Left renal cortex interstitium (tissue), 4 donors: ENCODE measurements at regions not wholly inside any gene's neighbourhood (a gene's known extent, or its start where the extent isn't known, plus 50 kb on each side); places are given as distances from the start of the nearest gene placed in this dataset.

Source experiments
- DNase-seq, 4 donors: peaks; one replicate each; pipeline ENCODE4 v3.0.0-alpha.2; 2013; ENCODE audit warnings: low read depth in 4 of 4, low spot score in 2 of 4, missing footprints in 1 of 4

DNA sequence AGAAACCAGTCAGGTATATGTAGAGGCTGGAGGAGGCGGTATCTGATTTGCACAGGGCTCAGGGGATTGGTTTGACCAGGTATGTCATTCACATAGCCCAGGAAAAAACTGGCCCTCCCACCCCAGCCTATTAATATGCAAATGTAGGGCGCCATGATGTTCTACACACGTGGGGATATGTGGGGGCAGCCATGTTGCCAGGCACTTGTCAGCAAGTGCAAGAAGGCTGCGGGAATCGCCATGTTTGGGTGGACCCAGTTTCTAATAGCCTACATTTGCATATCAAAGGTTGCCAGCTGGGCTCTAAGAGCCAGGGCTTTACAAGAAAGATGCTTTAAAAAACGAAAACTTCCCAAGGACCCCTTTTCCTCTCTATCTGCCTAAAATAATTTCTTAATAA lies 335.1 kb downstream of the SMARCA1 start:
- no peak for DNase-seq

DNA sequence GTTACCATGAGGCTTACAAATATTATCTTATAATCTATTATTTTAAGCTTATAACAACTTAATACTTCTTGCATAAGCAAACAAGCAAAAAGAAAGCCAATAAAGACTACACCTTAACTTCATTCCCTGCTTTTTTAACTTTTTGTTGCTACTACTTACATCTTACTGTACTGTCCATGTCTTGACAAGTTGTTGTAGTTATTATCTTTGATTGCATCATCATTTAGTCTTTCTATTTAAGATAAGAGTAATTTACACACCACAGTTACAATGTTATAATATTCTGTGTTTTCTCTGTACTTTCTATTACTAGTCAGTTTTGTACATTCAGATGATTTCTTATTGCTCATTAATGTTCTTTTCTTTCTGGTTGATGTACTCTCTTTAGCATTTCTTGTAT lies 346.6 kb downstream of the SMARCA1 start:
- DNase-seq: no peak

DNA sequence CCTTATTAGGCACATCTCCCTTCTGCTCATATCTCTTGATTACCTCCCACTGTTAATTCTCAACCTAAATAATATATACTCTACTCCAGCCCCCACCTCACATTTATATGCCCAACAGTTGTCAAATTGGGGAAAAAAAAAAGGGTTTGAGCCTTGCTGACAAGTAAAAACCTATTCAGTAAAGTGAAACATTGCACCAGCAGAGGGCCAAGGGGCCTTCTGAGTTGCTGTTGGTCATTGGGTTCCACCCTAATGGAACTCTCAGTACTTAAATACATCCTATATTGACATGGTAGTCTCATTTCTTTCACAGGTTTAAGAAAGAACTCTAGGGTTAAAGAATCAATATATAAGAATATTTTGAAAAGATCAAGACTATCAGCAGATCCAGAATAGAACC lies 362.2 kb downstream of the SMARCA1 start:
- DNase-seq: no peak

DNA sequence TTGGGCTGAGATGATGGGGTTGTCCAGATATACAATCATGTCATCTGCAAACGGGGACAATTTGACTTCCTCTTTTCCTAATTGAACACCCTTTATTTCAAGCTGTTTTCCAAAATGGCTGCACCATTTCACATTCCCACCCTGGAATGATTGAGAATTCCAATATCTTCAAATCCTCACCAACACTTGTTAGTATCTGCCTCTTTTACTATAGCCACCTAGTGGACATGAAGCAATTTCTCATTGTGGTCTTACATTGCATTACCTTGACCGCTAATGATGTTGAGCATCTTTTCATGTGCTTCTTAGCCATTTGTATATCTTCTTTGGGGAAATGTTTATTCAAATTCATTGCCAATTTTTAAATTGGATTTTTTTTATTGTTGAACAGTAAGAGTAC lies 364.8 kb downstream of the SMARCA1 start:
- DNase-seq: no peak

DNA sequence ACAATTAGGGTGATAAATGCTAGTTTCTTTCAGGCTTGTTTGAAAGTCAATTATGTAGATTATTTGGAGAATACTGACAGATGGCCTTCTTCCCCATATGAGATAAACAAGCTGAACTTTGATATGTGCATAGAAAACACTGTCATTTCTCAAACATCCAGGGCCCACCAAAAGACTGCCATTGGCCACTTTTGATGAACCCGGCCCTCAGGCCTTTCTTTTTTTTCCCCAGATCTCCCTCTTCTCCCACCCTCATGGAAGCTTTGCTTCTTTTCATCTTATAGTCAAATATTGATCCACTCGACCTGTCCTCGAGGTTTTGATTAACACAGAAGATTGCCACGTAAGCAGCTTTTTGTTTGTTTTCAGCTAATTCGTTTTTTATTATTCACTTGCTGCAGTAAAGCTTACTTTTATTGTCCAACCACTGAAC lies 377.4 kb downstream of the SMARCA1 start:
- DNase-seq: no peak

DNA sequence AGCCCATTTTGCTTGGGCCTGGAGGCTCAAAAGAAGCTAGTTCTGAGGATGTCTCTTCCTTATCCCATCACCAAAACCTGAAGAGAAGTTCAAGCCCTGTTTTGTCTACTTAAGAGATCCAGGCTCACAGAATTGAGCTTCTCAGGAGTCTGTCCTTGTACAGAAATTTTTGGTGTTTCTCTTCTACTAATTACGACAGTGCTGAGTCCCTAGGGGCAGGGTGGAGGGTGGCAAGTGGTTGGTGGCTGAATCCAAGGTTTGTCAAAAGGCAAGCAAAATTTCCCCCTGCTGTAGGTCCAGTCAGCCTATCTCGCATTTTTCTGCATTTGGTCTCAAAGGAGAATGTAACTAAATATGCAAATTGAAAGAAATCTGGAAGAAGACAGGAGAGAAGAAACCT lies 377.9 kb downstream of the SMARCA1 start:
- no peak for DNase-seq

- DNase-seq: no peak
Measured at GRCh38 chrX:129144172-129145038, 378.9 kb downstream of the SMARCA1 start.

- no peak for DNase-seq
Measured at GRCh38 chrX:129139837-129140598, 383.3 kb downstream of the SMARCA1 start.

DNA sequence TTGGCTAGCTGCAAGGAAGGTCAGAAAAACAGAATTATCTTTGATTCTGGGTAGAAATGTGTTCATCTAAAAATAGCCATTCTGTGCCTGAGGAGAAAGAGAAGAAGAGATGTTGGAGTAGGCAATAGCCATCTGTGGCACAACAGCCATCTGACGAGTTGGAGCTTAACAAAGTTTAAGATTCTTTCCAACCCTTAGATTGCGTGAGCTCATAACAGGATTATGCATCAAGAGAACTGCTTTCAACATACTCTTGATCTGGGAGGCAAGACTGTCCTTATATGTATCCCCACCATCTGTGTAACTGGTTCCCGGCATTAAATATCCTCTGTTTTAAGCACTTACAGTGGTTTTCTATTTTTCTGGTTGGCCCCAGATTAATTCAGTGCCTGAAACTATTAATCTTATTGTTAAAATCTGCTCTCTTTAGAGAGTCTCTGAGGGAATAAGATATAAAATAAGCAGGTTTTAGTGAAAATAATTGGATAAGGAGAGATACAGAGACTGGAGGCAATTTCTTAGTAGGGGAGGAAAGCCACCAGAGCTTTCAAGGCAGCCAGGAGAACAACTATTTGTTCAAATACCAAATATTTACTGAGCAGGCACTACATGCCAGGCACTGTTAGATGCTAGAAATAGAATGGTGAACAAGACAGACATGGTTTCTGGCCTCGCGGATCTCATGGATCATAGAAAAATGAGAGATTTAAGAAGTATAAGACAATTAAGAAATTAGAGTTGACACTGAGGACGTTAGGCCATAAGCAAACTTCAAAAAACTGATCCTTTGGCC lies 398.0 kb downstream of the SMARCA1 start:
- no peak for DNase-seq

DNA sequence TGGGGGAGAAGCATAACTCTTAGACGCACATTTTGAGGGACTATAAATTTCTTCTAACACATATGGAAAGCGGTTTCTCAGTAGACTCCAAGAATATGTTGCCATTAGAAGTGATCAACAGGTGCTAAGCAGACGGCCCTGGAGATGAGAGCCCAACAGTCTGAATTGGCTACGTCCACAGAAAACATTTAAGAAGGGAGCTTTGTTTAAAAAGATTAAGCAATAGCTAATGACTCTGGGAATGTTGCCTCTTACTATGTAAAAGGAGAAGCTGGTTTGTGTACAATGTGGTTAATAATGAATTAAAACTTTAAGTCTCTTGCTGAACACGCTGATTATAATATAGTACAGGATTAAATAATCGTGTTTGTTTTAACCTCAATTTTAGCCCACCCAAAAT lies 399.5 kb downstream of the SMARCA1 start:
- no peak for DNase-seq

DNA sequence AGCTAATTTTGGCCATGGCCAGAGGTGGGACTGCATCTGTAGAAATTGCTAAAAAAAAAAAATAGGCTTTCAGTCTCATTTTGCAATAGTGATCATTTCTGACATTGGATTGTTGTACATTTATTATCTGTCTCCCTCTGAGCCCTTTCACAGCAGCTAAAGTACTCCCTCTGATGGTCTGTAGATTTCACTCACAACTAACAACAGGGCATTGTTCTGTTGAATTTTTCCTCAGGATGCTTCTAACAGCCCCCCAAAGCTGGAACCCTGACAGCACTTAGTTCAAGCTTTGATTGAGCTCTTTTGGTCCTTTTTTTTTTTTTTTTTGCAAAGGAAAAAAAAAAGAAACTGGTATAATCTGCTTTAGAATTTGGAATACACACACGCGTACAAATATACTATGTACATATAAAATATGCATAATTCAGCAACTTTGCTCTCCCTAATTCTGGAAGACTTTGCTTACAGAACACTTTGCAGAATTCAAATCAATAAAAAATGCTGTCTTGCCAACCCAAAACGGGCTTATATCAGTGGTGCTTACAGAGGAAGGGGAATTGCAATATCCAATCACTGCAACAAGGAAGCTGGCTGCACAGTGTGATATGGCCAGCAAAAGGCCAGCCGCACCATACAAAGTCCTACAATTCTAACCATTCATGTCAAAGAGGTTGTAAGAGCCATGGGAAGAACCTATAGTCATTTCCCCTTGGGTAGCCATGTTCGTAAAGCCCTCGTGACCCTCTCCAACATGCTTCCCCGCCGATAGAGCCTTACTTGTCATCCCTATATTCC lies 406.4 kb downstream of the SMARCA1 start:
- DNase-seq: no peak

DNA sequence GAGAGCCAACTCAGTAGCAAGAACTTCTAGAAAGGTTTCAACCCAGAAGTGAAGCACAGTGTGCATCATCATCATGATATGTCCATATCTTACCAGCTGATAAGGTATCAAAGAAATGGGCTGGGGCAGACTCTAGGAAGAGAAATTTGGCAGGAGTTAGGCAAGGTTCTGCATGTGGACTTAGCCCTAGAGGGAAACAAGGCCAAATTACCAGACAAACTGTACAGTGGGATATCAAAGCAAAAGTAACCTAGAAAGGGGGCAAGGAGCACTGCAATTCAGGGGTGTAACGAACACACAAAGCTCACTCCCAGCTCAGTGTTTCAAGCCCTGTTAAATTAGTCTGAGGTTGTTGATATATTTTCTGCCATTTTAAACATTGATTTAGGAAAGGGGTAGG lies 407.4 kb downstream of the SMARCA1 start:
- no peak for DNase-seq

DNA sequence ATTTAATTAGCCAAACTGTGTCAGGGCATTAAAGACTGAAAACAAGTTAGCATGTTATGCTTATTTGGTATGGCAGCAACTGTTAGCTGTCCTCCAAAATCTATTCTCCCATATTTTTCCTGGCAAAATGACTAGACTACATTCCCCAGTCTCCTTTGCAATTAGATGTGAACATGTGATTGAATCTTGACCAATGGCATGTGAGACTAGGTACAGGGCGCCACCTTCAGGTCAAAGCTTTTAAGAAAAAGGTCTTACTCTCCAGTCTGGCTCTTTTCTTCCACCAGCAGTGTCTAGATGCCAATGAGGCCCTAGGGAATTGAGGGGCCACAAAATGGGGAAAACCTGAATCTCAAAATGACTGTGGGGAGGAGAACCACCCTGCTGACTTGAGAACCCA lies 408.2 kb downstream of the SMARCA1 start:
- no peak for DNase-seq

GRCh38 chrX:129111081-129111798 lies 412.1 kb downstream of the SMARCA1 start:
- DNase-seq: no peak

DNA sequence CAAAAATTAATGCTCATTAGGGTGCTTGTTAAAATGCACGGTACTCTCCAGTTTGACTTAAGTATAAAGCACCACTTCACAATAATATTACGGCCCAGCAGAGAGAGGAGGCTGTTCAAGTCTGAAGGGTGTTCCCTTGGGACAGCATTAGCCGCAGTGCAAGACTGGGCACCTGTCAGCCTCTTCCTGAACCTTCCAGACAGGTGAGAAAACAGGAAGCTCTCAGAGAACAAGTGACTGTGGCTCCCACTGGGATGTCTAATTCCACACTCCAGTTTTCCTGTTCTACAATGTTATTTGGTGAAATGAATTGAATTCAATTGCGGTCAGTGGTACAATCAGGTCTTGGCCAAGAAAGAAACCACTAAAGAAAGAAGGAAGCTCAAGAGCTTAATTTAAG lies 414.4 kb downstream of the SMARCA1 start:
- no peak for DNase-seq

DNA sequence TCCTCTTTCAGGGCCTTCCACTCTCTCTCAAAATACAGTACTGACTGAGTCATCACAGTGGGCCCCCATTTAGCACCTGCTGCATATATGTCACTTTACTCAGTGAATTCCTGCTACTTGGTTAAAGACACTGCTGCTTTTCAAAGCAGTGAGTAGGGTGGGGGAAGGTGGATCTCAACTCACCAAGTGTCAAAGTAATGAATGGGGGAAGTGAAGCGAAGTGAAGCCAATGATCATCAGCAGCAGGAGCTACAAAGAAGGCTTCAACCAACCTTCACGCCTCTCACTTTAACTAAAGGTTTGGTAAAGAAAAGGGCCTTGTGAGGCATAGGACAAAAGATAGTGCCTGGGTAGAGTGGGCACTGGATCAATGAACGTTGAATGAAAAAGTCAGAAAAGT lies 424.1 kb downstream of the SMARCA1 start:
- no peak for DNase-seq

- no peak for DNase-seq
Measured at GRCh38 chrX:129097668-129098067, 425.6 kb downstream of the SMARCA1 start.

DNA sequence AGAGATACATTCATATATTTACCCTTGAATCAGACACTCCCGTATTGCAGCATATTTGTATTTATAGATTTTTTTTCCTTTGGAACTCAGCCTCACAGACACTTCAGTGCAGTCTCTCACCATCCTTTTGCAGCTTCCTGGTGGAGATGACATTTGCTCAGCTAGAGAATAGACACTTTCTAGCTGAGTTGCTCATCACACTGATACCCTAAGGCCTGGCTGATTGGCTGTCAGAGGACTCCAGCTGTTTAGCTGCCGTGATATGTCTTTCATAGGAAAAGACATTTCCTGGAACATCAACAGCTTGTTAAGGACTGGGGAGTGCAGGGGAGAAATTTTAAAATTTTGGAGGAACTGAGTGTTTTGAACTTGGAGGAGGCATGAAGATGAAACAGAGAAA lies 429.6 kb downstream of the SMARCA1 start:
- DNase-seq: no peak

DNA sequence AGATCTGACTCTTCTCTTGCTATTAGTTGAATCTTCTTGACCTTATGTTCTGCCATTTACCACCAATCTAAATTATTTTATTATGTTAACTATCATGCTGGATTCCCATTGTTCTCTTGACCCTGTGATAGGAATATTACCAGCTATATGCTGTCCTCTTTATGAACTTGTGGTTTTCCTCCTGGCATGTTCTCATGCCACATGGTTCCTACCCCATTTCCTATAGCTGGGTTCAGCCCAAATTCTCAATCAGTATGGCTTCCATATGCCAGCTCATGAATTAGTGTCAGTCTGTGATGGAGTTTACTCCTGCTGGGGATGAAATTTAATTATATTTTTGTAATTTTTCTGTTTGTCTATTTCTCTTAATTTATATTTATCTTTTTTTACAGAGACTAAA lies 430.5 kb downstream of the SMARCA1 start:
- no peak for DNase-seq

GRCh38 chrX:129092242-129092641 lies 431.0 kb downstream of the SMARCA1 start:
- DNase-seq: no peak
